DMS 273 treated with DMSO at 0.1 percent for 48 hours (cell line): ENCODE measurements at regions not wholly inside any gene's neighbourhood (a gene's known extent, or its start where the extent isn't known, plus 50 kb on each side); places are given as distances from the start of the nearest gene placed in this dataset.

Experiments used
- DNase-seq: peaks from one replicate; lab custom pipeline; 2025; lab: John Stamatoyannopoulos, UW

DNA sequence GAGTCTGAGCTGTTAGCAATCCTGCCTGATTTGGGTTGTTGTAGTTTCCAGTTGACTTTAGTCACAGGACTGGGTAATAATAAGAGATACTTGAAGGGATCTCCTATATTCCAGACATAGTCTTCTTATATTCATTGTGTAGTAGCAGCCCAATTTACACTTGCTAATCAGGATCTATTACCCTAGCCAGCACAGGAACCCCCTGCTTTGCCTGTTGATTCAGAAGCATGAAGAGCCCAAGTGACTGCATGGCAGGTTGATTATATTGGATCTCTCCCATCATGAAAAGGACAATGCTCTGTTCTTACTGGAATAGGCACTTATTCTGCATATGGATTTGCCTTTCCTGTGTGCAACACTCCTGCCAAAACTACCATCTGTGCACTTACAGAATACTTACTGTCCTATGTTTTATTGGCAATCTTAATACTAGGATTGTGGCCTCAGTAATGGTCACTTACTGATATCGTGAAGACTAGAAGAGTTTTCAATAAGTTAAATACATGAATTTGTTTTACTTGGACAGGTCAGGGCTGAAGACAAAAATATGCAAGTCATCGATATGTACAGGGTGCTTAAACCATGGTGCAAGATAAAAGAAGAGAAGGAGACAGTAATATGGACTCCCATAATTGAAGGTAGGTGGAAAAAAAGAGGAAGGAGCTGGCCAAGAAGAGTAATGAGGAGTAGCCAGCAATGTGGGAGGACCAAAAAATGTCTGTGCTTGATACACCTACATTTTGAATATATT lies 304.1 kb downstream of the MCTP2 start:
- DNase-seq: no peak

DNA sequence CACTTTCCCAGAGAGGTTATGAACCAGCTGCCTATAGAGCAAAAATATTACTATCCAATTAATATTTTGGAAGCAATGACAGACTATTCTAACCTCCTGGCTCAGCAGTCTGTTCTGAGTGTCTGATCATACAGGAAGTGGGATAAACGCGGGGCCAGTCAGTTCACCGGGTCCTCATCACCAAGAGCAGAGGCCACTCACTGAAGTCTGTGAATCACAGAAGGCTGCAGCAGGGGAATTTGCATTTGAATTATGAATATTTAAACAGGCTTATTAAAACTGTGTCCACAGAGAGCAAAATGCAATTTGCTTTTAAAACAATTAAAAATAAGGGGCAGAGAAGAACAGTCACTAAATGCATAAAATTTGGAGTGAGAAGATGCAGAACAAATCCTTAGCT lies 305.2 kb downstream of the MCTP2 start:
- no peak for DNase-seq

DNA sequence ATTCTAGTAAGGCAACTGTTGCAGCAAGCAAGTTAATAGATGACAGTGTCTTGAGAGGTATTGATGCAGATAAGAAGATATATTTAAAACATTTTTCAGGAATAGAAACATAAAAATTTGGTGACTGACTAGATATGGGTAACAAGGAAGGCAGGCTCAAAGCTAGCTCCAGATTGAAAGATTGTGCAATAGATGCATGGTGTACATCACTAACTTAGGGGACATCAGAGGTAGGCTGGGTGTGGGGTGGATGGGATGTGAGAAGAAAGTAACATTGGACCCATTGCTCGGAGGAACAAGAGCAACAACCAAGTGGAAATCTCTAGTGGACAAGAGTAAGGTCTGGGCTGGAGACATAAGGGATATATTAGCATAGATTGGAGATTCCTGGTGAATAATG lies 306.9 kb downstream of the MCTP2 start:
- no peak for DNase-seq

DNA sequence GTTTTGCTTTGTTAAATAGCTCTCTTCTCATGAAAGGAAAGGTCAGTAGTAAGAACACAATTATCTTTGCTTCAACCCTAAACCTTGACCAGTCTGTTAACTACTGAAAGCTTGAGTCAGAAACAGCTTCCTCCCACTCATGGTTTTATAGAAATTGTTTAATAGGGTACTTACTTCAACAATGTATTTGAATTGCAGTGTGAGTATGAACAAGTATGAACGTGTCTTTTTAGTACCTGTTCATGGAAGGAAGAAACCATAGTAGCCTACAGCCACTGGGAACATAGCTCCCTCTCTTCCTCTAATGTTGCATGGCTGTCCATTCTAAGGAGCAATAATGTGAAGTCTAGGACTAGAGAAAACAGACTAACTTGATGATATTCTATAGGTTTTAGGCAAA lies 311.0 kb downstream of the MCTP2 start:
- no peak for DNase-seq

- no peak for DNase-seq
Measured at GRCh38 chr15:94546808-94547207, 315.4 kb downstream of the MCTP2 start.

DNA sequence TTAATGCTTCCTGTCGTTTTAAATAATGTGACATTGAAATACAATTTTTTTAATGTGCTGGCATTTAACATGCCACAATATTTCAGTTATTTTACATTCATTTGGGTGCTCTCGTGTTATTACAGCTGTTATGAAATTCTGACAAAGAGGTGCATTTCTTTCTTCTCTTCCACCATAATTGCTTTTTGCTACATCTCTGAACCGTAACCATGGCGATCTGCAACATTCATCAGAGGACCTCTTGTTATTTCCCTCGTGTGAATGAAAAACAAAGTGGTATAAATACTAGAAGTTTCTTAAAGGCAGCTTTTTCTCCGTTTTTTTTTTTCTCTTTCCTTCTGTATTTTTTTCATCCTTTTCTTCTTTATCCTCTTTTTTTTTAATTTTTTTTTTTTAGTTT lies 316.4 kb downstream of the MCTP2 start:
- DNase-seq: no peak

- DNase-seq: no peak
Measured at GRCh38 chr15:94555841-94556519, 324.6 kb downstream of the MCTP2 start.

GRCh38 chr15:94561036-94561689 lies 329.8 kb downstream of the MCTP2 start:
- no peak for DNase-seq

- DNase-seq: no peak
Measured at GRCh38 chr15:94563456-94563855, 332.1 kb downstream of the MCTP2 start.

DNA sequence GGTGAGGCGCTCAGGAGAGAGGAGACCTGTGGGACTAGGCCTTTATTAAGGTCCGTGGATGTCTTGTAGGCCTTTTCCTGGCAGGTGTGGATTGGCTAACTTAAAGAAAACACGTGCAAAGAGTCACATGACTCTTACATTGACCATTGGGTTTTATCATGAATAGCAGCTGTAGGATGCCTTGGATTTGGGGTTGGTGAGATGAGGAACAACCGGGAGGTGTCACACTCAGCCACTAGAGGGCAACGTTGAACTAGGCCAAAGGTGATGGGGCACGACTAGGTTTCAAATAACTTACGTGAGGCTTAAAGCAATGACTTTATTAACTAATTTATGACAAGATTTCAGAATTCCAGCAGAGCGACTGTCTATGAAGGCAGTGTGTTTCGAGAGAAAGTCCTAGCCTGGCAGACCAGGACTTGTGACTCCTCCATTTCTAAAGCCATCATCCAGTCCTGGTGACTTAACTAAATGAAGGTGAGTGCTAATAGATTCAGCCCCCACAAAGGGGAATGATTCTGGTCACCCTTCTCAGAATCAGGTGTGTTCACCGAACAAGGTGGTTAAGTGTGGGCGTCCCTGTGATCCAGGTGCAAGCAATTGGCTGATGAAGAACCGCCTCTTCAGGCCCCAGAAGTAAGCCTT lies 345.6 kb downstream of the MCTP2 start:
- no peak for DNase-seq

DNA sequence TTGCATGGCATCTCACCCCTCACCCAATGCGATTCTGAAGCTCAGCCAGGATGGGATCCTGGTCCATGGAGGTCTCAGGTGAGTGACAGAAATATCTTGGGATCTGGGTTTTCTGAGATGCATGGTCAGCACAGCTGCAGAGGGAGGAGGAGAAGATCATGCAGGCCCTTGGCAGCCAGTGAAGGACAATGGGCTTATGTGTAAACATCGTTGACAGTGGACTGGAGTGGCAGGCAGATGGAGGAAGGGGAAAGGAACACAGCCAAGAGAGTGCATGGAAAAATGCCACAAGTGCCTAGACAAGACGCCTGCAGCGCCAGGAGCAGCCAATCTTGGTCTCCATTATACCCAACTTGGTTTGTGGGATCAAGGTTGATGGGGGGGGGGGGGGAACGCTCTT lies 347.9 kb downstream of the MCTP2 start:
- no peak for DNase-seq

DNA sequence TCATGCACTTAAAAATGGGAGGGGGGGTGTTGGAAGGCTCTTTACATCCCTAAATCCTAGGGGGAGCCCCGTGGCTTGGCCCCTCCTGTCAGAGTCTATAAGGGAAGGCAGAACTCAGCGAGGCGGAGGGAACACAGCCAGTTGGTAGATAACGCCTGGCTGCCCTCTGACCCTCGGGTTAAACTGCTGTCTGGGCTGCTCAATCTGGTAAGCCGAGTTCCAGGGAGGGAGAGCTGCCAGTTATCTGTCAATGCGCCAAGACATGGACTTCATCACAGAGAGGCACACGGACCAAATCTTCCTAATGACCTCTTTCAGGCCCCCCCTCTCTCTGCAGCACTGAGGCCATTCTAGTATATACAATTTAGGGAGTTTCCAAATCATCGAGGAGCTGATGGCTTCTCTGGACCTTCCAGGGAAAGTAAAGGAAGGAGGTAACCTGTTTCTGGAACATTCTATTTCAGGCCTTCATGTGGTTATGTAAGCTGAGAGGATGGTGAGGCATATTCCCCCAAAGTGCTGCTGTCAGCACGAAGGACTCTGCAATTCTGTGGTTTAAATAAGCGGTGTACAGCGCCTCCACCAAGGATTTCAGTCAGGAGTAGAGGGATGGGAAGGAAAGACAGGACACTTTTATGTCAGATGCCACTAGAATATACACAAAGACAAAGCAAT lies 349.0 kb downstream of the MCTP2 start:
- no peak for DNase-seq

DNA sequence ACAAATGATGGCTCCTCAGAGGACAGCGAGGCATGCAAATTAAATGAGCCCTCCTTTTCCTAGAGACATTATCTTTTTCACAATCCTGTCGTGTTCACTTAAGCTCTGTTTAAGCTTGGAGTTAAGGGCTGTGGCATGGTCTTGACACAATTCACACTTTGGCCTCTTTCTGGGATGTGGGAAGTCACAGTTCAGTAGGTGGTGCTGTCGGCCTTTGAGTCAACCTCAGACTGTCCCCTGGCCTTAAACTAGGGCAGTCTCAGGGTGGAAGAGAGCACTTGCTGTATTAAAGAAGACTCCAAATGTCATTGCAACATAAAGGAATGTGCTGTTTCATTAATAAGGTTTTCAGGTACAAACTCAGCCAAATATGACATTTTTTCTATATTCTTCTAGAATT lies 351.0 kb downstream of the MCTP2 start:
- DNase-seq: no peak

- DNase-seq: no peak
Measured at GRCh38 chr15:94584833-94585244, 353.5 kb downstream of the MCTP2 start.

DNA sequence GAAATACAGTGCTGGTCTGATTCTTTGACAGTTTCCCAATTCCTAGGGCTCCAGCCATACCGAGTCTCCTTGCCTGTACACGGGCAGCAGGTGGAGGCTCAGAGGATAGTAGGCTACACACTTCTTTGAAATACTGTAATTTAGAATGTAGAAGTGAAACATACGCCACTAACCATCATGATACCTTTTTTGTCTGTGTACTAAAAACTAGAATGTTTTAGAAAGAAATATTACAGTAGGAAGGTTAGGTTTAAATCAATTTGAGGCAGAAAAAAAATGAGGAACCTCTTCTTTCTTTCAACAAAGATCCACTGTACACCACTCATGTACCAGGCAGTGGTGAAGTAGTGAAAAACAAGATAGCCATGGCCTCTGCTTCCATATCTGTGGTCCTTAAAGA lies 354.7 kb downstream of the MCTP2 start:
- DNase-seq: no peak

- no peak for DNase-seq
Measured at GRCh38 chr15:94587113-94587512, 355.8 kb downstream of the MCTP2 start.

GRCh38 chr15:94588993-94589392 lies 357.6 kb downstream of the MCTP2 start:
- no peak for DNase-seq

- no peak for DNase-seq
Measured at GRCh38 chr15:94592495-94592894, 361.1 kb downstream of the MCTP2 start.

DNA sequence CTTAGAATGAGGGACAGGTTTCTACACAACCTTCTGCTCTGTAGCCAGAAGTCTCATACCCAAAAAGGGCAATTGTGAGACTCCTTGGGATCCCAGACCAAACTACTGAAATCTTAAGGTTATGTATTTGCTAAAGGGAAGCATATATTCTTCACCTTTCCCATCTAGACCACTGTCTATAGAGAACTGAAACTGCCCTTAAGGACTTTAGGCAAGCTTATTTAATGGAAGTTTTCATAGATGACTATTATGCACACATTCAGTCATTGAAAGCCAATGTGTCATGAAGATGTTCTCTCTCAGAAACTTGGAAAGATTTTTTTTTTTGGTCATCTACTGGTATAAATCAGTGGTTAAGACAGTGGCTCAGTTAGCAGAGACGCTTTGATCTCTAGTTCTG lies 365.3 kb downstream of the MCTP2 start:
- DNase-seq: no peak

DNA sequence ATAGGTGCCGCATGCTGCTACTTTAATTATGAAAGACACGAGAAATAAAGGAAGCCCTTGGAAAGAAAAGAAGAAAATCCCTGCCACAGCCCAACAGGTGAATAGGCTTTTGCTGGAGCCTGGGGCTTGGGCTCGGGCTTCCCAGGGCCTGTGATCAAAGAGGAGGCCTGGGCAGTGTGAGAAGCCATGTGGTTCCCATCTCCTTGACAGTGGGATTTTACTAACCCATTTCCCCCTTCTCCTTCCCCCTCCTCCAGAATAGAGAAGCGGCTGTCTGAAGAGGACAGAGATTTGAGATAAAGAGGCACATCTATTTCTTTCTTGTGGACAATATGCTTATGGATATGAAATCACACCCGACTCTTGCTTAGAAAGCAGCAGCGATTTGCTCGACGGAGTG lies 369.1 kb downstream of the MCTP2 start:
- no peak for DNase-seq

DNA sequence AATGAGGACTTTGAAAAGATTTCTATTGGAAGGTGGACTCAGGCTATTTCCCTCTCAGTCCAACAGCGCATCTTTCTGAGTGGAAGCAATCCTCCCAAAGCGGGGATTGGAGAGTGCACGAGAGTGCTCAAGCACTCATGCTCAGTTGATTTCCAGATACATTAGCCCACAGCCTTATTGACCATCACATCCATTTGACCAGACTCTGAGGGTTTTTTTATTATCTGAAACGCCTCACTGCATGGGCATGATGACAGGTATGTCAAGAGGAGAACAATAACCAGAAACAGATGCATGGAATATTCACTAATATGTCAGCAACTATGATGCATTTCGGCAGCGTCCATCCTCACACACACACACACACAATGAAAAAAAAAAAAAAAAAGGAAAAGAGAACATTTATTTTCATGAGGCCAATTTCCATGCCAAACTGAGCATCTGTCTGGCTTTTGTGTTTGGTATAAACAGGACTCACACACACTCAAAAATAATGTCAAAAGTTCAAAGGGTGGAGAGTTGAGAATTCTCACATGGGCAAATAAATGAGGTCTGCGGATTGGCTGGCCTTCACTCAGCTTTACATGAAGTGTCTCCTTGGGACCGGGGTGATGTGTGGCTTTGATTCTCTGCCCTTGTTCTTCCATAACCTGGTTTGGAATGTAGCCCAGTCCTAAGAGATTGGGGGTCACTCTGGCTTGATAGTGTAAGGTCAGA lies 371.6 kb downstream of the MCTP2 start:
- no peak for DNase-seq

- no peak for DNase-seq
Measured at GRCh38 chr15:94606286-94606685, 374.9 kb downstream of the MCTP2 start.
